COLO829 (cell line): ENCODE measurements at regions not wholly inside any gene's neighbourhood (a gene's known extent, or its start where the extent isn't known, plus 50 kb on each side); places are given as distances from the start of the nearest gene placed in this dataset.
"Not testable (repeated sequence)": the region's sequence is repeated elsewhere in the genome, so short reads cannot be mapped to it uniquely, and the experiment has no call there.

Experiments
- DNase-seq: peaks from one replicate; pipeline ENCODE4 v3.0.0; 2012; ENCODE audit warnings: low spot score

GRCh38 chr17:71558901-71559300 lies 561.9 kb upstream of the SOX9 start:
- DNase-seq = no peak

GRCh38 chr17:71572343-71572742 lies 548.5 kb upstream of the SOX9 start:
- no peak for DNase-seq

- DNase-seq = no peak
Measured at GRCh38 chr17:71578446-71578845, 542.4 kb upstream of the SOX9 start.

- DNase-seq = no peak
Measured at GRCh38 chr17:71580220-71580619, 540.6 kb upstream of the SOX9 start.

GRCh38 chr17:71585540-71585939 lies 535.3 kb upstream of the SOX9 start:
- no peak for DNase-seq

- no peak for DNase-seq
Measured at GRCh38 chr17:71592431-71592830, 528.4 kb upstream of the SOX9 start.

- no peak for DNase-seq
Measured at GRCh38 chr17:71593078-71593477, 527.7 kb upstream of the SOX9 start.

- DNase-seq = not testable (repeated sequence)
Measured at GRCh38 chr17:71599583-71599982, 521.2 kb upstream of the SOX9 start.

GRCh38 chr17:71600137-71600789 lies 520.6 kb upstream of the SOX9 start:
- DNase-seq = no peak

GRCh38 chr17:71601894-71602504 lies 518.8 kb upstream of the SOX9 start:
- DNase-seq = no peak

GRCh38 chr17:71613996-71614395 lies 506.8 kb upstream of the SOX9 start:
- DNase-seq = no peak

GRCh38 chr17:71615820-71616219 lies 505.0 kb upstream of the SOX9 start:
- no peak for DNase-seq

- not testable (repeated sequence) for DNase-seq
Measured at GRCh38 chr17:71617767-71618166, 503.1 kb upstream of the SOX9 start.

GRCh38 chr17:71625330-71625729 lies 495.5 kb upstream of the SOX9 start:
- DNase-seq = no peak

- no peak for DNase-seq
Measured at GRCh38 chr17:71628306-71628705, 492.5 kb upstream of the SOX9 start.

GRCh38 chr17:71631483-71631882 lies 489.3 kb upstream of the SOX9 start:
- DNase-seq = peak; percentile 0

GRCh38 chr17:71632328-71632727 lies 488.5 kb upstream of the SOX9 start:
- no peak for DNase-seq

GRCh38 chr17:71633391-71633849 lies 487.4 kb upstream of the SOX9 start:
- no peak for DNase-seq

- DNase-seq = no peak
Measured at GRCh38 chr17:71634376-71634775, 486.4 kb upstream of the SOX9 start.

- DNase-seq = no peak
Measured at GRCh38 chr17:71635187-71635586, 485.6 kb upstream of the SOX9 start.

- no peak for DNase-seq
Measured at GRCh38 chr17:71636644-71637043, 484.2 kb upstream of the SOX9 start.

- DNase-seq = no peak
Measured at GRCh38 chr17:71638668-71639067, 482.2 kb upstream of the SOX9 start.

GRCh38 chr17:71639865-71640264 lies 481.0 kb upstream of the SOX9 start:
- DNase-seq = no peak

- DNase-seq = not testable (repeated sequence)
Measured at GRCh38 chr17:71646890-71647289, 473.9 kb upstream of the SOX9 start.
